Neural progenitor cell (in vitro differentiated cells): ENCODE measurements at regions not wholly inside any gene's neighbourhood (a gene's known extent, or its start where the extent isn't known, plus 50 kb on each side); places are given as distances from the start of the nearest gene placed in this dataset.

Experiments used
- DNase-seq: peaks from one replicate; pipeline ENCODE4 v3.0.0-alpha.2; 2016; ENCODE audit warnings: low spot score
- H2AFZ ChIP-seq: fragments of 200-600 bp; sonication (generic); replicated peaks from 2 replicates; pipeline ENCODE4 v1.6.1; 2016; ENCODE audit warnings: antibody characterized with exemption
- H3F3A ChIP-seq: fragments of 200-600 bp; sonication (generic); 2 replicates; pipeline ENCODE4 v1.6.1; 2016; ENCODE audit warnings: antibody characterized with exemption, low read depth
- H3K27ac ChIP-seq: fragments of 200-600 bp; sonication (generic); 2 replicates; pipeline ENCODE4 v1.5.1; 2016; ENCODE audit warnings: mild to moderate bottlenecking
- H3K27me3 ChIP-seq: fragments of 200-600 bp; sonication (generic); 2 replicates; pipeline ENCODE4 v1.6.1; 2016; ENCODE audit warnings: mild to moderate bottlenecking, moderate library complexity
- H3K36me3 ChIP-seq: fragments of 200-600 bp; sonication (generic); 2 replicates; pipeline ENCODE4 v1.5.1; 2016
- H3K4me1 ChIP-seq: fragments of 200-600 bp; sonication (generic); 2 replicates; pipeline ENCODE4 v1.6.1; 2016; ENCODE audit warnings: mixed run types
- H3K4me2 ChIP-seq: fragments of 200-600 bp; sonication (generic); 2 replicates; pipeline ENCODE4 v1.6.1; 2016
- H3K4me3 ChIP-seq: fragments of 200-600 bp; sonication (generic); 2 replicates; pipeline ENCODE4 v1.5.1; 2016
- H3K79me2 ChIP-seq: fragments of 200-600 bp; sonication (generic); 2 replicates; pipeline ENCODE4 v1.6.1; 2016; ENCODE audit warnings: low read depth
- H3K9ac ChIP-seq: fragments of 200-600 bp; sonication (generic); 2 replicates; pipeline ENCODE4 v1.6.1; 2016
- H3K9me3 ChIP-seq: fragments of 200-600 bp; sonication (generic); 2 replicates; pipeline ENCODE4 v1.5.1; 2016; ENCODE audit warnings: low read depth
- H4K20me1 ChIP-seq: fragments of 200-600 bp; sonication (generic); 2 replicates; pipeline ENCODE4 v1.6.1; 2016; ENCODE audit warnings: low read depth
- H3K27ac Mint-ChIP-seq: 3 replicates; pipeline ENCODE4 v1.8.0; 2021; ENCODE audit warnings: mixed read lengths
- H3K27me3 Mint-ChIP-seq: 2 replicates; pipeline ENCODE4 v1.8.0; 2022; ENCODE audit warnings: low read depth, mild to moderate bottlenecking, inconsistent platforms, moderate library complexity, mixed read lengths; ENCODE audit not compliant: insufficient read depth
- H3K36me3 Mint-ChIP-seq: 3 replicates; pipeline ENCODE4 v1.8.0; 2021; ENCODE audit warnings: mixed read lengths
- H3K4me1 Mint-ChIP-seq: 3 replicates; pipeline ENCODE4 v1.8.0; 2021; ENCODE audit warnings: mixed read lengths
- H3K4me3 Mint-ChIP-seq: 3 replicates; pipeline ENCODE4 v1.8.0; 2021; ENCODE audit warnings: mild to moderate bottlenecking, moderate library complexity, mixed read lengths
- H3K9me3 Mint-ChIP-seq: 3 replicates; pipeline ENCODE4 v1.8.0; 2020; ENCODE audit warnings: mixed read lengths
- CTCF ChIP-seq: fragments of 200-600 bp; sonication (generic); IDR thresholded peaks from 2 replicates; pipeline ENCODE4 v1.5.1; 2017; ENCODE audit warnings: antibody characterized with exemption, mild to moderate bottlenecking
- EZH2 ChIP-seq: fragments of 200-600 bp; sonication (generic); IDR thresholded peaks from 2 replicates; pipeline ENCODE4 v1.6.1; 2017; ENCODE audit warnings: antibody characterized with exemption, mild to moderate bottlenecking, moderate library complexity
- EZH2phosphoT487 ChIP-seq: fragments of 200-600 bp; sonication (generic); IDR thresholded peaks from 2 replicates; pipeline ENCODE4 v1.6.1; 2017; ENCODE audit warnings: antibody characterized with exemption

- Histone ChIP-seq H4K20me1 (no peaks in the 10 kb centered on the region), H3K36me3 (no peaks in the 10 kb centered on the region), H2AFZ (no peak overlapping the region), H3K4me2 (no peak overlapping the region), H3F3A (peaks cover 19% of the 10 kb centered on the region), H3K9me3 (no peaks in the 10 kb centered on the region), H3K9ac (no peak overlapping the region), H3K4me1 (peaks cover 20% of the 10 kb centered on the region), H3K79me2 (no peaks in the 10 kb centered on the region), H3K27ac (no peak overlapping the region), H3K4me3 (no peak overlapping the region), H3K27me3 (no peaks in the 10 kb centered on the region)
- TF ChIP-seq EZH2phosphoT487 (no peak), CTCF (no peak), EZH2 (no peak)
- H3K9me3 Mint-ChIP-seq, result peaks cover 17% of the 10 kb centered on the region
- H3K4me3 Mint-ChIP-seq, result no peak overlapping the region
- H3K4me1 Mint-ChIP-seq, result peaks cover 29% of the 10 kb centered on the region
- peaks cover 5% of the 10 kb centered on the region for H3K27me3 Mint-ChIP-seq
- no peak overlapping the region for H3K27ac Mint-ChIP-seq
- no peaks in the 10 kb centered on the region for H3K36me3 Mint-ChIP-seq
- DNase-seq, result no peak
Measured at GRCh38 chr1:228922722-228923376, 187.6 kb downstream of the RHOU start.

GRCh38 chr1:228923973-228924686 lies 188.9 kb downstream of the RHOU start:
- TF ChIP-seq EZH2phosphoT487 (no peak), CTCF (no peak)
- peaks cover 17% of the 10 kb centered on the region for H3K9me3 Mint-ChIP-seq
- H3K4me3 Mint-ChIP-seq, result no peak overlapping the region
- no peaks in the 10 kb centered on the region for H3K36me3 ChIP-seq
- no peak overlapping the region for H3K4me2 ChIP-seq
- H3K27me3 Mint-ChIP-seq, result peaks cover under 1% of the 10 kb centered on the region
- H3F3A ChIP-seq, result peaks cover 8% of the 10 kb centered on the region
- peaks cover 16% of the 10 kb centered on the region for H3K4me1 Mint-ChIP-seq
- H3K9ac ChIP-seq, result no peak overlapping the region
- no peaks in the 10 kb centered on the region for H3K27me3 ChIP-seq
- H3K79me2 ChIP-seq, result no peaks in the 10 kb centered on the region
- no peak for DNase-seq
- H3K9me3 ChIP-seq, result no peaks in the 10 kb centered on the region
- no peaks in the 10 kb centered on the region for H4K20me1 ChIP-seq
- H3K4me3 ChIP-seq, result no peak overlapping the region
- H3K27ac ChIP-seq, result no peak overlapping the region
- peaks cover 12% of the 10 kb centered on the region for H3K4me1 ChIP-seq
- no peak overlapping the region for H2AFZ ChIP-seq
- no peak overlapping the region for H3K27ac Mint-ChIP-seq
- no peaks in the 10 kb centered on the region for H3K36me3 Mint-ChIP-seq

- H3K36me3 Mint-ChIP-seq, result no peaks in the 10 kb centered on the region
Measured at GRCh38 chr1:228925691-228926090, 190.4 kb downstream of the RHOU start.

More at GRCh38 chr1:228925691-228926090, 190.4 kb downstream of the RHOU start:
- Mint-ChIP-seq H3K4me1 (peaks cover 8% of the 10 kb centered on the region), H3K9me3 (peaks cover 24% of the 10 kb centered on the region), H3K4me3 (peak overlapping the region; percentile 5), H3K27ac (no peak overlapping the region), H3K27me3 (no peaks in the 10 kb centered on the region)
- Histone ChIP-seq H4K20me1 (no peaks in the 10 kb centered on the region), H2AFZ (no peak overlapping the region), H3K9ac (no peak overlapping the region), H3K4me1 (peaks cover 3% of the 10 kb centered on the region), H3K36me3 (no peaks in the 10 kb centered on the region), H3K9me3 (no peaks in the 10 kb centered on the region), H3K4me3 (no peak overlapping the region), H3K27ac (no peak overlapping the region), H3K27me3 (no peaks in the 10 kb centered on the region), H3F3A (no peaks in the 10 kb centered on the region), H3K4me2 (no peak overlapping the region), H3K79me2 (no peaks in the 10 kb centered on the region)
- no peak for DNase-seq
- TF ChIP-seq CTCF, result no peak
- no peak for TF ChIP-seq EZH2
- no peak for TF ChIP-seq EZH2phosphoT487
